ENCODE measurements at regions not wholly inside any gene's neighbourhood (a gene's known extent, or its start where the extent isn't known, plus 50 kb on each side); places are given as distances from the start of the nearest gene placed in this dataset.

DNA sequence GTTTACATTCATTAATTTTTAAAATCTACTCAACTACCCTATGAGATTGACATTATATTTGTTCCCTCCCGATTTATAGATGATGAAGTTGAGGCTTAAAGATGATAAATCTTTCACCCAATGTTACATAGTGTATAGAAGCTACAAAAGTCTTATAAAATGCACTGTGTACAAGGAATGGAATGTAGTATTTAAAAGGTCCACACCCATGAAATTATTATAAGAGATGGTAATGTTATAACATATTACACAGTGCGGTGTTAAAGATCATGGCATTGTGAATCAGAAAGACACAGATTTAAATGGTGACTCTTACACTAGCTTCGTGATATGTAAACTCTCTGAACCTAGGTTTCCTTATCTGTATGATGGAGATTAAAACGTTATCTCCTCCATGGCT lies 141.6 kb upstream of the CHD1 start:
- DNase-seq = no peak
- H3K9me3 ChIP-seq = no peaks in the 10 kb centered on the region
- H3K27ac ChIP-seq = no peak overlapping the region
- no peaks in the 10 kb centered on the region for H3K4me1 ChIP-seq
- ATAC-seq = no peak
- H3K36me3 ChIP-seq = no peaks in the 10 kb centered on the region
- no peaks in the 10 kb centered on the region for H3K27me3 ChIP-seq (ENCODE audit: low read depth)
- H3K4me3 ChIP-seq = no peak overlapping the region
- intact Hi-C loops (cut with DNase I) = no loop called here
- no peak for TF ChIP-seq CTCF (IDR thresholded peaks at IDR 0.05)

DNA sequence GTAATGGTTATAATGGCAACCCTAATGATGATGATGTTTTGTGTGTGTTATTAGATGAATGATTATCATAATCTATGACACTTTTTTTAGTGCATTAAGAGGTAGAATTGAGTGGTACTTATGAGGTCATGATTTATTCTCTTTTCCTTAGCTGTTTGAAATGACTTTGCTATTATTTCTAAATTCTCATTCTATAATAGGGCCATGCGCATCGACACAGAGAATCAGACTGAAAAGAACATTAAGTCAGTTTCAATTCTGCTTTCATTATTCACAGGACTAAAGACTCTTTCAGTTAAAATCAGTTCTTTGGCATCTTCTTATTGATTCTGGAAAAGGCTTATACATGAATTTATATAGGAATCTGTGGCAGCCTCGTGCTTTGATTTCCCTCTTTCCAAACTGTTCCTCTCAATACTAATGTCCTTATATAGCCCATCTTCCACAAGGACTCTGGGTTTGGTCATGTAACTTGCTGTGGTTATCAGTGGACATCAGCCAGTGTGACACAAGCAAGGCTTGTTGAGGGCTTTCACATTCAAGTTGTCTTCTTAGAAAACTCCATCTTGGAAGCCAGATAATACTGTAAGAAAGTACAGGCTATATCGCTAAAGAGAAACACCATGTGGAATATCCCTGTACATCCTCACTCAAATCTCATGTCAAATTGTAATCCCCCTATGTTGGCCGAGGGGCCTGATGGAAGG lies 140.3 kb upstream of the CHD1 start:
- Histone ChIP-seq H3K4me3 (no peak overlapping the region), H3K9me3 (no peaks in the 10 kb centered on the region), H3K27me3 (ENCODE audit: low read depth) (no peaks in the 10 kb centered on the region), H3K36me3 (no peaks in the 10 kb centered on the region), H3K4me1 (no peaks in the 10 kb centered on the region), H3K27ac (no peak overlapping the region)
- TF ChIP-seq CTCF (IDR thresholded peaks at IDR 0.05) = no peak
- DNase-seq = no peak
- intact Hi-C loops (cut with DNase I) = no loop called here
- no peak for ATAC-seq

DNA sequence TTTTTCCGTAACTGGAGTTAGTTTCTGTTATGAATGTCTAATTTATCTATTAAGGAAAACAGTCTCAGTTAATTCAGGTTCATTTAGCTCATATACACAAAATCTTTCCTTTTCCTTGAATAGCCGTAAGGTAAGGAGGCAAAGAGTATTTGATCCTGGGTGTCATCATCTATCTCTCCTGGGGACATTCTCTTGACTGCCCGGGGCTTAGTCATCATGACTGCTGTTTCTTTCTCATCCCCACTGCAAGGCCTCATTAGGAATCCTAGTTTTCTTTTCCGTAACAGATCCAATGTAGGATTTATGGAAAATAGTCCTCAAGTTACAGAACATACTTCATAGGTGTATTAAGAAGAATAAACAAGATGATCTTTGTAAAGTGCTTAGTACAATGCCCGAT lies 134.9 kb upstream of the CHD1 start:
- no peaks in the 10 kb centered on the region for H3K36me3 ChIP-seq
- no peaks in the 10 kb centered on the region for H3K9me3 ChIP-seq
- DNase-seq (no peak), ATAC-seq (no peak)
- no peak for TF ChIP-seq CTCF (IDR thresholded peaks at IDR 0.05)
- intact Hi-C loops (cut with DNase I) = no loop called here
- H3K4me3 ChIP-seq = no peak overlapping the region
- no peaks in the 10 kb centered on the region for H3K27me3 ChIP-seq (ENCODE audit: low read depth)
- no peak overlapping the region for H3K27ac ChIP-seq
- peaks cover 7% of the 10 kb centered on the region for H3K4me1 ChIP-seq

DNA sequence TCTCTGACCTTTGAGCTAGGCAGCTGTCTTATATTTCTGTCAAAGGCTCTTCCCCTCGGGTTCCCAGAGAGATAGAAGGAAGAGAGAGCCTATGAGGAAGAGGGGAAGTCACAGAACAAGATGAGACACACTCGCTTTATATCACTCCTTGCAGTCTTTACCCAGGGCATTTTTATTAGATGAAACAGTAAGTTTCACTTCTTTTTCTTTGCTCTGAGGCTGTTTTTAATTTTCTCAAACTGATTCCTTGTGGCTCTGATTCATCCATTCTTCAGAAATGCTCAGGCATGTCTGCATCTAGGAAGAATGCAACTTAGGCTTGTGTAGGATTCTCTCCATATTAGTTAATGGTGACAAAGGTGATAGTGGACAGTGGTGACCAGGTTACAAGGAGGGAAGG lies 132.9 kb upstream of the CHD1 start:
- Histone ChIP-seq H3K9me3 (no peaks in the 10 kb centered on the region), H3K27me3 (ENCODE audit: low read depth) (no peaks in the 10 kb centered on the region), H3K4me1 (peaks cover 7% of the 10 kb centered on the region), H3K27ac (no peak overlapping the region), H3K4me3 (no peak overlapping the region), H3K36me3 (no peaks in the 10 kb centered on the region)
- TF ChIP-seq CTCF (IDR thresholded peaks at IDR 0.05) = no peak
- intact Hi-C loops (cut with DNase I) = no loop called here
- ATAC-seq (no peak), DNase-seq (no peak)

DNA sequence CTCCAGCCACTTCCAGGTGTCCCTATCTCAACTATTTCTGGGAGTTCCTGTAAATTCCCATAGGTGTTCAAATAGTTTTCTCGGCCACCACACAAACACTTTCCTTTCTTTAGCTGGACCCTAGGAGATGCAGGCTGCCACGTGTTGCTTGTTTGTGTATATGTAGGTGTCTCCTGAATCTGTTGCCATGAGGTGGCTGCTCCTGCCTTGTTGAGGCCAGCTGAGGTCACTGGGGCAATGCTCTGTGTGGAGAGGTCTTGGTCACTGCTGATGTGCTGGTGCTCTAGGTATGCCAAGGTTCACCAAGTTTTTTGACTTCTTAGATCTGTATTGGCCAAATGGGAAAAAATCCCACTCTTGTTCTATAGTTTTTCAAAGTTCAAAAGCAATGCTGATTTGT lies 132.5 kb upstream of the CHD1 start:
- ATAC-seq (no peak), DNase-seq (no peak)
- peaks cover 7% of the 10 kb centered on the region for H3K4me1 ChIP-seq
- no peaks in the 10 kb centered on the region for H3K9me3 ChIP-seq
- no peak overlapping the region for H3K27ac ChIP-seq
- H3K27me3 ChIP-seq (ENCODE audit: low read depth) = no peaks in the 10 kb centered on the region
- no peaks in the 10 kb centered on the region for H3K36me3 ChIP-seq
- no peak for TF ChIP-seq CTCF (IDR thresholded peaks at IDR 0.05)
- intact Hi-C loops (cut with DNase I) = no loop called here
- no peak overlapping the region for H3K4me3 ChIP-seq
